GM18951 (cell line): ENCODE measurements at regions not wholly inside any gene's neighbourhood (a gene's known extent, or its start where the extent isn't known, plus 50 kb on each side); places are given as distances from the start of the nearest gene placed in this dataset.

Experiments
- POLR2A ChIP-seq: IDR thresholded peaks from 4 replicates; pipeline ENCODE4 v1.6.1; 2011; ENCODE audit warnings: mild to moderate bottlenecking; ENCODE audit not compliant: insufficient read length, insufficient read depth; ENCODE audit errors: extremely low read depth
- in situ Hi-C: fragments of 300-500 bp; cut with MboI; formaldehyde crosslinking; loops from one replicate; pipeline ENCODE4 v1.12.0; 2022; ENCODE audit warnings: low sequenced_read_pairs, mixed read lengths, inconsistent platforms; ENCODE audit not compliant: unreplicated experiment

DNA sequence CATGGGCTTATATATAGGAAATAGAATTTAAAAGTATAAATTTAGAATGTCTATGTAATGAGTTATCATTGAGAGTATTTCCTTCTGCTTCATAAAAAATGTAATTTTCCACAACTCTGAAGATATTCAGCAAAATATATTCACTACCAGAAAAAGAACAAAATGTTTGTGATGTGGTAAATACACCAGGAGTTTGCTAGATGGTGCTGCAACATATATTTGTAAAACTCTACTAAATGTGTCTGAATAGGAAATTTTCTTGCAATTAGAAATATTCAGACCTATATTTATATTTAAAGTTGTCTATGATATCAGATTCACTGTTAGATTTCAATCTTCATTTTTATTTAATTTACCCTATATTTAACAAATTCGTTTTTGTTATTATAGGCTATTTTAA is 201.1 kb downstream of the PPP1R3A start:
- TF ChIP-seq POLR2A = no peak
- in situ Hi-C loops = no loop called here

DNA sequence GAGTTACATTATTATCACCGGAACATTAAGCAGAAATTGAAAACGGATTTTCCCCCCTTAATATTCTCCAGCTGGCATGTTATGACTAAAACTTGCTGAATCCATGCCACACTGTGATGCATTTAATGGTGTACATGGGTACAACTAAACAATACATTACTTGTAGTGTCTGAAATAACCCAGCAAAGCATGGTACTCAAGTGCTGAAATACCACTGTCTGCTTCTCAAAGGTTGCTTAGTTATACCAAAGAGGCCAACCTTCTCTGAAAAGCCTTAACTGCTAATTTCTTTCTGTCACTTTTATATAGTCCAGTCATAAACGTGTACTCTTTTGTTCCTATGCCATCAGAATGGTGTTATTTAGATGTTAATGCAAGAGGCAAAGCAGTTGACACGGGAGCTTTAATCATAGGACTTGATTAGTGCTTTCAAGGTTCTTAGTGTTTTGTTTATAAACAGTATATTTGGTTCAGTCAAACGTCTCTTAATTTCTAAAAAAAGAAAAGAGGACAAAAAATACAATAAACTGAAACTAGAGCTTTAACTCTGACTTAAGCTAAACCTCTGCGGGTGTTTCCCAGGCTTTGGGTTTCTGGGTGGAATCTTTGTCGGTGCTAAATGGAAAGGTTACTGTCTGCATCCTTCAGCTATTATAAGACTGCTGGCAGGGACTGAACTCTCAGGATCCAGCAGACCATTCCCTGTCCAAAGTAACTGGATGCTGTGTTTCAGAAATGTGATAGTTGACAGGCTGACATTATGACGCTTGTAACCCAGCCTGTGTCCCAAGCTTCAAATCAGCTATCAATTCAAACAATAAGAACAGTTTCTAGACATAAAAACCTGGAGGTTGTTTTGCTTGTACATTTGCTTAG is 202.6 kb downstream of the PPP1R3A start:
- TF ChIP-seq POLR2A = no peak
- in situ Hi-C loops = no loop called here

DNA sequence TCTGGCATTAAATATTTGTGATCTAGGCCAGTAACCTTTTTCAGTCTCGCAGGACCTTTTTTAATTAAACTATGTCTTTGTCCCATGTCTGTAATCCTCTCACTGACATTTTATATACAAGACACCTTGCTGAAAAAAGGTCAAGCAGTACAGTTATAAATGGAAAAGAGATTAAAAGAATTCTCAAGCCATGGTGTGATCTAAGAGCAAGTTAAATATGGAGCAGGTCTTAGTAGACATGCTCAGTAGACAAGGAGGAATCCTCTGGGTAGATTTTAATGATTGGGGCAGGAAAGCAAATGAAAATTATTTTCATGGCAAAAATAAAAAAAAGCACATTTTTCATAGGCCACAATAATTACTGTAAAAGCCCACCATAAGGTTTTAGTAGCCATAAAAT is 203.5 kb downstream of the PPP1R3A start:
- in situ Hi-C loops = no loop called here
- TF ChIP-seq POLR2A = no peak

DNA sequence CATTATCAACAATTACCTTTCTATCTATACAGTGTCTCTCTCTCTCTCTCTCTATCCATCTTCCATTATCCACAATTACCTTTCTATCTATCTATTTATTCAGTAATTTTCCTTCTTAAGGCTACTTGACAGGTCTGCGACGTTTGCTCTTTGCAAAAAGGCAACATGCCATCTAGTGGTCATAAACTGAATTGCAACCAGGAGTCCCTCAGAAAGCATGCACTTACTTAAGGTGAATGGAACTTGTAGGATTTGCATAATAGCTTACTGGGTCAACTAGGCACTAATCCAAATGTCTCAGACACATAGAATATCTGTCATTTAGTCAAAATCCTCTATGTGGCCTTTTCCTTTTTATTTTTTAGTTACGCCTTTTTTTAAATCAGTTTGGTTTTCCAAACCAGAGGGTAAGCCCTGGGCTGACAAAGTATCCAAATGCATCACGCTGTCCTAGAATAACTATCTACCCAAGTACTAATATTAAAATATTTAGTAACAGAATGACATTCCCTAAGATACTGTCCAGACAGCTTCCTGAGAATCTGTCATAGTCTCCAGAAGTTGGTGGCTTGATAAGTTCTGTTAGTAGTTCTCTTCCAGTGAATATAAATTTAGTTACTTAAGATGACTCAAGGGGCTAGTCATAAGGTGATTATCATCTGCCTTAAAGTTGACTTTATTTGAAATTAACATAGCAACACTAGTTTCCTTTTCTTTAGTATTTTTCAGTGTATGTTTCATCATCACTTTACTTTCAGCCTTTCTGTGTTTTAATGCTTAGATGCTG is 208.3 kb downstream of the PPP1R3A start:
- in situ Hi-C loops = no loop called here
- no peak for TF ChIP-seq POLR2A

DNA sequence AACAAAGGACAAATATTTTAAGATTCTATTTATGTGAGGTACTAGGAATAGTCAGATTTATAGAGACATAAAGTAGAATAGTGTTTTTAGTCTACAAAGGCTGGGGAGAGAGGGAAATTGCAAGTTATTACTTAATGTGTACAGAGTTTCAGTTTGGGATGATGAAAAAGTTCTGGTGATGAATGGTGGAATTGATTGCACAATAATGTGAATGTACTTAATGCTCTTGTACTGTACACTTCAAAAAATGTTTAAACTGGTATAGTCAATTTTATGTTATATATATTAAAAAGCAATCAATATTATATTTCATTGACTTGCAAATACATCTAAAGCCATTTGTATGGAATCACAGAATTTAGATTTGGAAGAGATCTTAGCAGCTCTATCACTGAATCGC is 213.4 kb downstream of the PPP1R3A start:
- in situ Hi-C loops = no loop called here
- TF ChIP-seq POLR2A = no peak

DNA sequence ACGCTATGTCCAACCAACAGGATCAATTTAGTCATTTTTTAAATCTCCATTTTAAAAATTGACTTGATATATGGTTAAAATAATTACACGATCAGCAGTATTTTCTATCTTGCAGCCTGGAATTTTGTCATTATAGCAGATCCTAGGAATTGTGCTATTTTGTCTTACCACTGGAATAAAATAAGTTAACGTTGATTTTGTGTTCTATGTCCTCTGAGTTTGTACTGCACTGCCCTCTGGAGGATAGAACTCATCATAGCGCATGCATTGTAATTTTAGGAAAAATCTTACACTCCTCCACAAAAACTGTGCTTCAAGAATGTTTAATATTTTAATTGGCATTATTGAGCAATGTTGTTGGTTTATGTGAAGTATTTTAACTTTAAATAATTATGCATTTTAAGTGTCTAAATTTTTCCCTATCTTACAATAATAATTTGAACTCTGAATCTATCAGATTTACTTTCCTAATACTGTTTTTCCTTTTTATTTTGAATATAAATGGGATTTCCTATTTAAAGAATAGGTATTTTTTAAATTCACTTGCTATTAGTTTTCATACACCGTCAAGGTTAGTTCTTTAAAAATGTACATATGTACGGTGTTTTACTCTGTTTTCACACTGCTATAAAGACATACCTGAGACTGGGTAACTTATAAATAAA is 220.1 kb downstream of the PPP1R3A start:
- in situ Hi-C loops = no loop called here
- no peak for TF ChIP-seq POLR2A

DNA sequence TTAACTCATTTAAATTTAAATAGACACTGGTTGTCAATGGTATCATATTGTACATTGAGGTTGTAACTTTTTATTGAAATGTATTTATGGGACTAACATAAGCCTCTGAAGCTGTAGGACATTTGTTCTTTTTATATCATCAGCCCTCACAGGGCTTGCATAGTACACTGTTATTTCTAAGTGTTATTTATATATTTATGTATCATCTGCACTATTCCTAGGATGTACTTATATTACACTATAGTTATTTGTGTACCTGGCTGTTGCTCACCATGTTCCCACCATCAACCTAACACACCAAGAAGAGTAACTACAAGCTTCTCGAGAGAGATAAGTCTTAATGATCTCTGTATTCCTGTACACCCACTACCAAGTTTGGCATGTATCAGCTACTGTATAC is 224.7 kb downstream of the PPP1R3A start:
- no peak for TF ChIP-seq POLR2A
- in situ Hi-C loops = no loop called here

DNA sequence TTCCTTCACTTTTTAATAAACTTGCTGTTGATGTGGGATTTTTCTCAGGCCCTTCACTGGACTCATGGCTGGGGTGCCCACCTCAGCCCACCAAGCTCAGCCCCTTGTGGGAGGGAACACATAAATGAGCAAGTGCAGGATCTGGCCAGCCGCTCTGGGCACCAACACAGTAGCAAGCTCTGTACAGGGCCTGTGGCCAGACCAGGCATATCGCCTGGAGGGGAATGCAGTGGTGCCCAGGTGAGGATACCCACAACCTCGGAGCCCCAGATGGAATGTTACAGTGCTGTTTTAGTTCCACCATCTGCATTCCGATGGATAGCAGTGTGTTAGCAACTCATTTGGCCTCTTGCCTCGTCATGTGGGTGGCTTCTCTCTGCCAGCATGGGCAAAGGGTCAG is 234.6 kb downstream of the PPP1R3A start:
- in situ Hi-C loops = no loop called here
- no peak for TF ChIP-seq POLR2A

DNA sequence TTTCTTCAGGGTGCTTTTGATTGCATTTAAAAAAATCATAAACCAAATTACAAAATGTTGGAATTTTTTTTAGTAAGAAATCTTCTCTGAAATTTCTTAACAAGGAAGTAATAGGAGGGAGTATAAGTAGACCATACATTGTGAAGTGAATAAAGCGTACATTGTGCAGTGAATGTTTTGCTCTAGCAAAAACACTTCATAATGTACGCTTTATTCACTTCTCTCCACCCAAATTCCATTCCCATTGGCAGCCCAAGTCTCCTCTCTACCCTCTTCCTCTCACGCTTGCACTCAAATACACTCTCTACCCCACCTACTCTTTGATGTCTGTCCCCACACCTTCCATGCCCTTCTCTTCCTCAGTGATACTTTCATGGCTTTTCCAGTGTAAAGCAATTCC is 241.0 kb downstream of the PPP1R3A start:
- TF ChIP-seq POLR2A = no peak
- in situ Hi-C loops = no loop called here

DNA sequence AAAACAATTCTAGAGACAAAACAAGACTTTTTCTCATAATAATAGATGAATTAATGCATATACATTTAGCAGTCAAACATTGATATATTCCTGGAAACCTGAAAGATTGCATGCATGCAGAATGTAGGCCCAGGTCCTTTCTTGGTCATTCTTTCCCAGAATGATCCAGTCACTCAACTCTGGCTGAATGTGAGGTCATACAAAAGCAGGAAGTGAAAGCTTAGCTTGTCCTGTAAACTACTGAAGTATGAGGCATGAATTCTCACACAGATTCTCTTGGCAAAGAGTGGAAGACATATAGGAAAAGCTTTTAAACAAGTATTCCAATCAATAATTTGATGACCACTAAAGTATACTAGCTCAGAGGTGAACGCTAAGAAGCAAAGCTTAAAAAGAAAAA is 253.9 kb downstream of the PPP1R3A start:
- in situ Hi-C loops = no loop called here
- no peak for TF ChIP-seq POLR2A

DNA sequence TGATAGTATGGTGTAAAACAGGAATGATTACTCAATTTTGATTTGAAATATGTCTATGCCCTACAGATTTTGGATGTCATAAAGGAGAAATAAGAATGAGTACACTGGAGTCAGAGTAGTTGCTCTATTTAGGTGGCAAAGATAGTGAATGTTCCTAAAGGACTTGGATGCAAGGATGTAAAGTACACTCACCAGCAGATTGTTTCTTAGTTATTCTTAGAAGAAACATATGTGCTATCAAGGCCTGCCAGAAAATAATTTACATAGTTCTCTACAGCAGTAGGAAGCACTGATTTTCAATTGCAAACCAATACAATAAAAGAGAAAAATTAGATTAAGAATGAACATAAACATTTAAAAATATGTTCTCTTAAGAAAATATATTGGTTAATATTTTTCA is 259.4 kb downstream of the PPP1R3A start:
- in situ Hi-C loops = no loop called here
- TF ChIP-seq POLR2A = no peak

DNA sequence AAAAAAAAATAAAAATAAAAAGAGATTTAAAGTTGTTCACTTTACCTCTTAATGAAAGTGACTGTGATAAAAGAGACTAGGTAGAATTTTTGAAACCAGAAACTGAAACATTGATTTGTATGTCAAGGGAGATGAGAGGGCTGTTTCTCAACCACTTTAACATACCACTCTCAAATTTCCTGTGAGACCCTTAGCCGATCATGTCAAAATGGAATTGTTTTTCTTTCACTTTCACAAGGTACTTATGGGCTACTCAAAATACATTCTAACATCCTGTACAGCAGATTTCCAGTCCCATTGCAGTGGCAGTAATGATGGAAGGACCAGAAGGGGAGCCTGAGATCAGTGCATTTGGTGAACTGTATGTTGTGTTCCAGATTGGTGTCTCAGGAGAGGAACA is 261.2 kb downstream of the PPP1R3A start:
- TF ChIP-seq POLR2A = no peak
- in situ Hi-C loops = no loop called here

DNA sequence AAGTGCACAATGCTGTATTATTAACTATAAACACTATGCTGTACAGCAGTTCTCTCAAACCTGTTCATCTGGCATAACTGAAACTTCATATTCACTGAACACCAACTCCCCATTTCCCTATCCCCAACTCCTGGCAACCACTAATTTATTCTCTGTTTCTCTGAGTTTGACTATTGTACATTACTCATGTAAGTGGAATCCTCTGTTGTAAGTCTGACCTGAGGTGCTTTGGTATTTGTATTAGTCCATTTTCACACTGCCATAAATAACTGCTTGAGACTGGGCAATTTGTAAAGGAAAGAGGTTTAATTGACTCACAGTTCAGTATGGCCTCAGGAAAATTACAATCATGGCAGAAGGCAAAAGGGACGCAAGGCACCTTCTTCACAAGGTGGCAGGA is 266.3 kb downstream of the PPP1R3A start:
- in situ Hi-C loops = no loop called here
- no peak for TF ChIP-seq POLR2A
